D721Med (cell line): ENCODE measurements at regions not wholly inside any gene's neighbourhood (a gene's known extent, or its start where the extent isn't known, plus 50 kb on each side); places are given as distances from the start of the nearest gene placed in this dataset.

Source experiments
- DNase-seq: peaks from one replicate; pipeline ENCODE4 v3.0.0; 2011; ENCODE audit warnings: low spot score; ENCODE audit not compliant: insufficient read length
- FAIRE-seq: peaks from 2 replicates; lab custom pipeline; 2011; peaks lifted over from hg19 to GRCh38; lab: Jason Lieb, UNC
- CTCF ChIP-seq: IDR thresholded peaks from 2 replicates; pipeline ENCODE4 v1.5.1; 2012; ENCODE audit warnings: mild to moderate bottlenecking, control low read depth; ENCODE audit not compliant: insufficient read depth; ENCODE audit errors: missing control alignments

- TF ChIP-seq CTCF = no peak
- no peak for DNase-seq
- FAIRE-seq = no peak
Observed at GRCh38 chr11:43626798-43627197, 53.7 kb upstream of the HSD17B12 start.
